GM23338 (cell line): ENCODE measurements at regions not wholly inside any gene's neighbourhood (a gene's known extent, or its start where the extent isn't known, plus 50 kb on each side); places are given as distances from the start of the nearest gene placed in this dataset.

Source experiments
- ATAC-seq: fragments of 200-7000 bp; cut with Tn5 transposase; 3 replicates; pipeline ENCODE4 v1.9.1; 2020
- DNase-seq: peaks from one replicate; pipeline ENCODE4 v3.0.0-alpha.2; 2015; ENCODE audit warnings: low spot score
- H2AFZ ChIP-seq: fragments of 200-600 bp; sonication (generic); 2 replicates; pipeline ENCODE4 v1.8.0; 2016; ENCODE audit warnings: antibody characterized with exemption, mild to moderate bottlenecking, moderate library complexity
- H3F3A ChIP-seq: fragments of 200-600 bp; sonication (generic); replicated peaks from 2 replicates; pipeline ENCODE4 v1.8.0; 2017; ENCODE audit warnings: antibody characterized with exemption, mixed run types, low read depth
- H3K27ac ChIP-seq: fragments of 200-600 bp; sonication (generic); 2 replicates; pipeline ENCODE4 v1.6.1; 2016; ENCODE audit warnings: low read depth
- H3K27me3 ChIP-seq: fragments of 200-600 bp; sonication (generic); 2 replicates; pipeline ENCODE4 v1.8.0; 2016; ENCODE audit warnings: mild to moderate bottlenecking, mixed run types, moderate library complexity; ENCODE audit not compliant: insufficient read depth
- H3K36me3 ChIP-seq: fragments of 200-600 bp; sonication (generic); 2 replicates; pipeline ENCODE4 v1.8.0; 2016; ENCODE audit warnings: mild to moderate bottlenecking; ENCODE audit not compliant: insufficient read depth
- H3K4me1 ChIP-seq: fragments of 200-600 bp; sonication (generic); 2 replicates; pipeline ENCODE4 v1.8.0; 2016; ENCODE audit warnings: mild to moderate bottlenecking, moderate library complexity; ENCODE audit not compliant: insufficient read depth
- H3K4me2 ChIP-seq: fragments of 200-600 bp; sonication (generic); 2 replicates; pipeline ENCODE4 v1.7.1; 2017; ENCODE audit warnings: mixed run types
- H3K4me3 ChIP-seq: fragments of 200-600 bp; sonication (generic); 2 replicates; pipeline ENCODE4 v1.6.1; 2016; ENCODE audit warnings: mixed run types
- H3K79me2 ChIP-seq: fragments of 200-600 bp; sonication (generic); replicated peaks from 2 replicates; pipeline ENCODE4 v1.8.0; 2017; ENCODE audit warnings: mild to moderate bottlenecking; ENCODE audit not compliant: insufficient read depth
- H3K9me2 ChIP-seq: fragments of 200-600 bp; sonication (generic); 2 replicates; pipeline ENCODE4 v1.8.0; 2017; ENCODE audit not compliant: insufficient read depth
- H4K20me1 ChIP-seq: fragments of 200-600 bp; sonication (generic); replicated peaks from 2 replicates; pipeline ENCODE4 v1.8.0; 2017; ENCODE audit warnings: mild to moderate bottlenecking; ENCODE audit not compliant: insufficient read depth
- H3K27ac Mint-ChIP-seq: 2 replicates; pipeline ENCODE4 v1.8.0; 2020; ENCODE audit warnings: inconsistent platforms, mild to moderate bottlenecking, moderate library complexity, mixed read lengths
- H3K27me3 Mint-ChIP-seq: 3 replicates; pipeline ENCODE4 v1.8.0; 2022; ENCODE audit warnings: low read depth, mild to moderate bottlenecking, moderate library complexity, mixed read lengths, inconsistent platforms; ENCODE audit not compliant: insufficient read depth, poor library complexity
- H3K36me3 Mint-ChIP-seq: 3 replicates; pipeline ENCODE4 v1.8.0; 2021; ENCODE audit warnings: low read depth, mild to moderate bottlenecking, inconsistent platforms, moderate library complexity, mixed read lengths
- H3K4me1 Mint-ChIP-seq: 3 replicates; pipeline ENCODE4 v1.8.0; 2020; ENCODE audit warnings: mild to moderate bottlenecking, inconsistent platforms, mixed read lengths
- H3K4me3 Mint-ChIP-seq: 3 replicates; pipeline ENCODE4 v1.8.0; 2021; ENCODE audit warnings: moderate library complexity, mild to moderate bottlenecking, inconsistent platforms, mixed read lengths
- H3K9me3 Mint-ChIP-seq: 3 replicates; pipeline ENCODE4 v1.8.0; 2020; ENCODE audit warnings: moderate library complexity, mild to moderate bottlenecking, inconsistent platforms, mixed read lengths
- EZH2 ChIP-seq: fragments of 200-600 bp; sonication (generic); IDR thresholded peaks from one replicate; pipeline ENCODE4 v1.8.0; 2017; ENCODE audit warnings: antibody characterized with exemption, mild to moderate bottlenecking, low read depth; ENCODE audit not compliant: unreplicated experiment
- NANOG ChIP-seq: IDR thresholded peaks from 2 replicates; pipeline ENCODE4 v1.6.1; 2016; ENCODE audit warnings: antibody characterized with exemption, borderline replicate concordance
- TF ChIP-seq, protein P1 (sequence below): fragments of 250-450 bp; sonication (Bioruptor Pico); IDR thresholded peaks from 2 replicates; pipeline ENCODE4 v1.5.0; 2020; ENCODE audit warnings: mild to moderate bottlenecking, moderate library complexity
- TF ChIP-seq, protein P2 (sequence below), 2 experiments: fragments of 200-600 bp in 1 of 2; sonication (generic) in 1 of 2; conservative IDR thresholded peaks; 2 replicates each; pipeline versions ENCODE4 v1.5.1 to v1.6.1; 2016 to 2017; ENCODE audit warnings: antibody characterized with exemption in 2 of 2, low read depth in 2 of 2, mild to moderate bottlenecking in 2 of 2, moderate library complexity in 1 of 2

DNA sequence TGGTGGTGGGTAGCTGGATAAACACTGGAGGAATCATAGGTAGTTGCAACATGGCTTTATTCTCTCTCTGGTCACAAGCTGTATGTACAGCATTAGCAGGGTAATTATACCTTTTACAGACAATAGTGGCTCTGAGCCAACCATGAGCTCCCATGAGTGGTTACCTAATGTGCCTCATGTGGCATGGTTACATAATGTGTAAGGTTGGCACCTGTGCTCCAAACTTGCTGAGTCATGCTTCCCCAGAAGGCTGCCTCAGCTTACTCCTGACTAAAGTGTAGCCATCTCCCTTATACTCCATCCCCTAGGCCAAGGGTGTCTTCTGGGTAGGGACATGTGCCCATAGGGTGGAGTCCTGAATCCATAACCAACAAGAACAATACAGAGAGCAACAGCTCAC, 345.3 kb upstream of the SEMA3C start (continued):
- TF ChIP-seq, protein P1, sequence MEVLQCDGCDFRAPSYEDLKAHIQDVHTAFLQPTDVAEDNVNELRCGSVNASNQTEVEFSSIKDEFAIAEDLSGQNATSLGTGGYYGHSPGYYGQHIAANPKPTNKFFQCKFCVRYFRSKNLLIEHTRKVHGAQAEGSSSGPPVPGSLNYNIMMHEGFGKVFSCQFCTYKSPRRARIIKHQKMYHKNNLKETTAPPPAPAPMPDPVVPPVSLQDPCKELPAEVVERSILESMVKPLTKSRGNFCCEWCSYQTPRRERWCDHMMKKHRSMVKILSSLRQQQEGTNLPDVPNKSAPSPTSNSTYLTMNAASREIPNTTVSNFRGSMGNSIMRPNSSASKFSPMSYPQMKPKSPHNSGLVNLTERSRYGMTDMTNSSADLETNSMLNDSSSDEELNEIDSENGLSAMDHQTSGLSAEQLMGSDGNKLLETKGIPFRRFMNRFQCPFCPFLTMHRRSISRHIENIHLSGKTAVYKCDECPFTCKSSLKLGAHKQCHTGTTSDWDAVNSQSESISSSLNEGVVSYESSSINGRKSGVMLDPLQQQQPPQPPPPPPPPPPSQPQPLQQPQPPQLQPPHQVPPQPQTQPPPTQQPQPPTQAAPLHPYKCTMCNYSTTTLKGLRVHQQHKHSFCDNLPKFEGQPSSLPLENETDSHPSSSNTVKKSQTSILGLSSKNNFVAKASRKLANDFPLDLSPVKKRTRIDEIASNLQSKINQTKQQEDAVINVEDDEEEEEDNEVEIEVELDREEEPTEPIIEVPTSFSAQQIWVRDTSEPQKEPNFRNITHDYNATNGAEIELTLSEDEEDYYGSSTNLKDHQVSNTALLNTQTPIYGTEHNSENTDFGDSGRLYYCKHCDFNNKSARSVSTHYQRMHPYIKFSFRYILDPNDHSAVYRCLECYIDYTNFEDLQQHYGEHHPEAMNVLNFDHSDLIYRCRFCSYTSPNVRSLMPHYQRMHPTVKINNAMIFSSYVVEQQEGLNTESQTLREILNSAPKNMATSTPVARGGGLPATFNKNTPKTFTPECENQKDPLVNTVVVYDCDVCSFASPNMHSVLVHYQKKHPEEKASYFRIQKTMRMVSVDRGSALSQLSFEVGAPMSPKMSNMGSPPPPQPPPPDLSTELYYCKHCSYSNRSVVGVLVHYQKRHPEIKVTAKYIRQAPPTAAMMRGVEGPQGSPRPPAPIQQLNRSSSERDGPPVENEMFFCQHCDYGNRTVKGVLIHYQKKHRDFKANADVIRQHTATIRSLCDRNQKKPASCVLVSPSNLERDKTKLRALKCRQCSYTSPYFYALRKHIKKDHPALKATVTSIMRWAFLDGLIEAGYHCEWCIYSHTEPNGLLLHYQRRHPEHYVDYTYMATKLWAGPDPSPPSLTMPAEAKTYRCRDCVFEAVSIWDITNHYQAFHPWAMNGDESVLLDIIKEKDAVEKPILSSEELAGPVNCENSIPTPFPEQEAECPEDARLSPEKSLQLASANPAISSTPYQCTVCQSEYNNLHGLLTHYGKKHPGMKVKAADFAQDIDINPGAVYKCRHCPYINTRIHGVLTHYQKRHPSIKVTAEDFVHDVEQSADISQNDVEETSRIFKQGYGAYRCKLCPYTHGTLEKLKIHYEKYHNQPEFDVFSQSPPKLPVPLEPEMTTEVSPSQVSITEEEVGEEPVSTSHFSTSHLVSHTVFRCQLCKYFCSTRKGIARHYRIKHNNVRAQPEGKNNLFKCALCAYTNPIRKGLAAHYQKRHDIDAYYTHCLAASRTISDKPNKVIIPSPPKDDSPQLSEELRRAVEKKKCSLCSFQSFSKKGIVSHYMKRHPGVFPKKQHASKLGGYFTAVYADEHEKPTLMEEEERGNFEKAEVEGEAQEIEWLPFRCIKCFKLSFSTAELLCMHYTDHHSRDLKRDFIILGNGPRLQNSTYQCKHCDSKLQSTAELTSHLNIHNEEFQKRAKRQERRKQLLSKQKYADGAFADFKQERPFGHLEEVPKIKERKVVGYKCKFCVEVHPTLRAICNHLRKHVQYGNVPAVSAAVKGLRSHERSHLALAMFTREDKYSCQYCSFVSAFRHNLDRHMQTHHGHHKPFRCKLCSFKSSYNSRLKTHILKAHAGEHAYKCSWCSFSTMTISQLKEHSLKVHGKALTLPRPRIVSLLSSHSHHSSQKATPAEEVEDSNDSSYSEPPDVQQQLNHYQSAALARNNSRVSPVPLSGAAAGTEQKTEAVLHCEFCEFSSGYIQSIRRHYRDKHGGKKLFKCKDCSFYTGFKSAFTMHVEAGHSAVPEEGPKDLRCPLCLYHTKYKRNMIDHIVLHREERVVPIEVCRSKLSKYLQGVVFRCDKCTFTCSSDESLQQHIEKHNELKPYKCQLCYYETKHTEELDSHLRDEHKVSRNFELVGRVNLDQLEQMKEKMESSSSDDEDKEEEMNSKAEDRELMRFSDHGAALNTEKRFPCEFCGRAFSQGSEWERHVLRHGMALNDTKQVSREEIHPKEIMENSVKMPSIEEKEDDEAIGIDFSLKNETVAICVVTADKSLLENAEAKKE (CRISPR knock-in tag): no peak

DNA sequence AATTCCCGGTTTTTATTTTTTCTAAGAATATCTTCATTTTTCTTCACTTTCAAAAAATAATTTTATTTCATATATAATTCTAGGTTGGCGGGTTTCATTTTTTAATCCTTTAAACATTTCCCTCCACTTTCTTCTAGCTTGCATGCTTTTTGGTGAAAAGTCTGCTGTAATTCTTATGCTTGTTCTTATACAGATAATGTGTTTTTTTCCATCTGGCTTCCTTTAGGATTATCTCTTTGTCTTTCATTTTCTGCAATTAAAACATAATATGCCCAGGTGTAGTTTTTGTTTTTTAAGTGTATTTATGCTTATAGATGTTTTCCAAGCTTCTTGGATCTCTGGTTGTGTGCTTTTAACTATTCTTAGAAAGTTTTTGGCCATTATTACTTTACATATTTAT, 341.3 kb upstream of the SEMA3C start:
- Histone ChIP-seq H3K4me2 (no peak overlapping the region), H3K27me3 (no peaks in the 10 kb centered on the region), H3K36me3 (no peaks in the 10 kb centered on the region), H3K9me2 (no peaks in the 10 kb centered on the region), H3F3A (no peaks in the 10 kb centered on the region), H3K27ac (no peak overlapping the region), H3K79me2 (no peaks in the 10 kb centered on the region), H3K4me3 (no peak overlapping the region), H2AFZ (no peak overlapping the region), H3K4me1 (no peaks in the 10 kb centered on the region), H4K20me1 (no peaks in the 10 kb centered on the region)
- Mint-ChIP-seq H3K4me1 (no peaks in the 10 kb centered on the region; the same call in 2 of the 3 replicates), H3K4me3 (no peak overlapping the region), H3K27ac (no peak overlapping the region), H3K9me3 (peaks cover 32% of the 10 kb centered on the region), H3K27me3 (no peaks in the 10 kb centered on the region), H3K36me3 (peaks cover 19% of the 10 kb centered on the region)
- no peak for ATAC-seq
- TF ChIP-seq, protein P2, sequence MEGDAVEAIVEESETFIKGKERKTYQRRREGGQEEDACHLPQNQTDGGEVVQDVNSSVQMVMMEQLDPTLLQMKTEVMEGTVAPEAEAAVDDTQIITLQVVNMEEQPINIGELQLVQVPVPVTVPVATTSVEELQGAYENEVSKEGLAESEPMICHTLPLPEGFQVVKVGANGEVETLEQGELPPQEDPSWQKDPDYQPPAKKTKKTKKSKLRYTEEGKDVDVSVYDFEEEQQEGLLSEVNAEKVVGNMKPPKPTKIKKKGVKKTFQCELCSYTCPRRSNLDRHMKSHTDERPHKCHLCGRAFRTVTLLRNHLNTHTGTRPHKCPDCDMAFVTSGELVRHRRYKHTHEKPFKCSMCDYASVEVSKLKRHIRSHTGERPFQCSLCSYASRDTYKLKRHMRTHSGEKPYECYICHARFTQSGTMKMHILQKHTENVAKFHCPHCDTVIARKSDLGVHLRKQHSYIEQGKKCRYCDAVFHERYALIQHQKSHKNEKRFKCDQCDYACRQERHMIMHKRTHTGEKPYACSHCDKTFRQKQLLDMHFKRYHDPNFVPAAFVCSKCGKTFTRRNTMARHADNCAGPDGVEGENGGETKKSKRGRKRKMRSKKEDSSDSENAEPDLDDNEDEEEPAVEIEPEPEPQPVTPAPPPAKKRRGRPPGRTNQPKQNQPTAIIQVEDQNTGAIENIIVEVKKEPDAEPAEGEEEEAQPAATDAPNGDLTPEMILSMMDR (conservative IDR thresholded peaks at IDR 0.05; ENCODE audit: low read depth in 2 of 2): no peak
- TF ChIP-seq NANOG (no peak), EZH2 (no peak)
- DNase-seq: no peak
